Neural progenitor cell (in vitro differentiated cells): ENCODE measurements at regions not wholly inside any gene's neighbourhood (a gene's known extent, or its start where the extent isn't known, plus 50 kb on each side); places are given as distances from the start of the nearest gene placed in this dataset.

Experiments used
- CTCF ChIP-seq: fragments of 200-600 bp; sonication (generic); IDR thresholded peaks from 2 replicates; pipeline ENCODE4 v1.5.1; 2017; ENCODE audit warnings: antibody characterized with exemption, mild to moderate bottlenecking
- EZH2 ChIP-seq: fragments of 200-600 bp; sonication (generic); IDR thresholded peaks from 2 replicates; pipeline ENCODE4 v1.6.1; 2017; ENCODE audit warnings: antibody characterized with exemption, mild to moderate bottlenecking, moderate library complexity
- EZH2phosphoT487 ChIP-seq: fragments of 200-600 bp; sonication (generic); IDR thresholded peaks from 2 replicates; pipeline ENCODE4 v1.6.1; 2017; ENCODE audit warnings: antibody characterized with exemption

GRCh38 chr14:104353221-104353920 is 215.0 kb downstream of the KIF26A start:
- TF ChIP-seq CTCF = no peak
- TF ChIP-seq EZH2 = no peak
- TF ChIP-seq EZH2phosphoT487 = no peak
